GM21381 (cell line): ENCODE measurements at regions not wholly inside any gene's neighbourhood (a gene's known extent, or its start where the extent isn't known, plus 50 kb on each side); places are given as distances from the start of the nearest gene placed in this dataset.

Experiments used
- ATAC-seq: cut with Tn5 transposase; IDR thresholded peaks from one replicate; pipeline ENCODE4 v1.9.1; 2021; ENCODE audit warnings: mild to moderate bottlenecking, moderate library complexity; ENCODE audit not compliant: unreplicated experiment

GRCh38 chr10:36183726-36184125, 541.6 kb upstream of the FZD8 start:
- no peak for ATAC-seq

- ATAC-seq = no peak
Observed at GRCh38 chr10:36183056-36183455, 541.0 kb upstream of the FZD8 start.

GRCh38 chr10:36182606-36183005, 540.5 kb upstream of the FZD8 start:
- ATAC-seq = no peak

- no peak for ATAC-seq
Observed at GRCh38 chr10:36182179-36182566, 540.1 kb upstream of the FZD8 start.

- ATAC-seq = no peak
Observed at GRCh38 chr10:36181426-36182178, 539.5 kb upstream of the FZD8 start.

GRCh38 chr10:36178616-36179015, 536.5 kb upstream of the FZD8 start:
- no peak for ATAC-seq

GRCh38 chr10:36177071-36177470, 535.0 kb upstream of the FZD8 start:
- ATAC-seq = no peak

- ATAC-seq = no peak
Observed at GRCh38 chr10:36175954-36176353, 533.9 kb upstream of the FZD8 start.

GRCh38 chr10:36173364-36173763, 531.3 kb upstream of the FZD8 start:
- no peak for ATAC-seq

- no peak for ATAC-seq
Observed at GRCh38 chr10:36171953-36172940, 530.2 kb upstream of the FZD8 start.

GRCh38 chr10:36171556-36171952, 529.5 kb upstream of the FZD8 start:
- no peak for ATAC-seq

- no peak for ATAC-seq
Observed at GRCh38 chr10:36170943-36171501, 528.9 kb upstream of the FZD8 start.

GRCh38 chr10:36170142-36170719, 528.1 kb upstream of the FZD8 start:
- ATAC-seq = no peak

GRCh38 chr10:36168777-36169176, 526.7 kb upstream of the FZD8 start:
- no peak for ATAC-seq

GRCh38 chr10:36164556-36165504, 522.7 kb upstream of the FZD8 start:
- ATAC-seq = no peak

- ATAC-seq = no peak
Observed at GRCh38 chr10:36163827-36164226, 521.7 kb upstream of the FZD8 start.

GRCh38 chr10:36157486-36157885, 515.4 kb upstream of the FZD8 start:
- no peak for ATAC-seq

GRCh38 chr10:36148207-36148606, 506.1 kb upstream of the FZD8 start:
- ATAC-seq = no peak

GRCh38 chr10:36147529-36147928, 505.4 kb upstream of the FZD8 start:
- ATAC-seq = no peak
